HS-5 (cell line): ENCODE measurements at regions not wholly inside any gene's neighbourhood (a gene's known extent, or its start where the extent isn't known, plus 50 kb on each side); places are given as distances from the start of the nearest gene placed in this dataset.
"Not testable (repeated sequence)": the region's sequence is repeated elsewhere in the genome, so short reads cannot be mapped to it uniquely, and the experiment has no call there.

ENCODE experiments used
- DNase-seq: peaks from one replicate; pipeline ENCODE4 v3.0.0-alpha.2; 2012; ENCODE audit warnings: low read depth

- DNase-seq, result not testable (repeated sequence)
These were observed 756.9 kb upstream of the ADGRB3 start for GRCh38 chr6:67878216-67878615.

- no peak for DNase-seq
These were observed 757.8 kb upstream of the ADGRB3 start for GRCh38 chr6:67877288-67877687.

DNA sequence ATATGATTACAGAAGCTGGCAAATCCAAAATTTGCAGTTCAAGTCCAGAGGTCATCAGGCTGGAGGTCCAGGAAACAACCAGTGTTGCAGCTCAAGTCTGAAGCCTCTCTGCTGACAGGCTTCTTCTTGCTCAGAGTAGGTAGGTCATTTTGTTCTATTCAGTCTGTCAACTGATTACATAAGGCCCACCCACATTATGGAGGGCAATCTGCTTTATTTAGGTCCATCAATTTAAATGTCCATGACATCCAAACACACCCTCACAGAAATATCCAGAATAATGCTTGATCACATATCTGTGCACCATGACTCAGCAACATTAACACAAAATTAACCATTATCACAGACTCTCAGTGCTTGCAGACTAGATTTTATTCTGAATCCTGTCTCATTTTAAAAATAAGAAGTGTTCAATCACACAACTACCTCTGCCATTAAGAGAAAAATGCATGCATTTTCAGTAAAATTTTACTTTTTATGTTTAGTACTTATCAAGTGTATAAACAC, 759.2 kb upstream of the ADGRB3 start:
- no peak for DNase-seq

- DNase-seq, result no peak
These were observed 764.8 kb upstream of the ADGRB3 start for GRCh38 chr6:67870321-67870720.

DNA sequence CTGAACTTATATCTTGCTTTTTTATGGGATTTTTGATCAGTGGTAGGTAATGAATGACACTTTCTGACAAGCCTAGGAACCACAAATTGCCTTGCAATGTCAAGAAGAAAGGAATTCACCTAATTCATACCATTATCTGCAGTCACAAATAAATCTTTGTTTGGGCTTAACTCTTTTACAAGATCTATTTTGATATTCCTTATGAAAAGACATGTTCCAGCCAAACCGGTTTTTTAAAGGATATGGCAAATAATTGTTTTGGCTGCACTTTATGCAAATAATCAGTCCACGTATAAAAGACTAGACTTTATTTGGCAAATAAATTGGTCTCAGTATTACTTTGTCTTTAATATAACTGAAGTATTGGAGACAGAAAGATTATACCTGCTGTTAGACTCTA, 771.7 kb upstream of the ADGRB3 start:
- DNase-seq, result no peak

DNA sequence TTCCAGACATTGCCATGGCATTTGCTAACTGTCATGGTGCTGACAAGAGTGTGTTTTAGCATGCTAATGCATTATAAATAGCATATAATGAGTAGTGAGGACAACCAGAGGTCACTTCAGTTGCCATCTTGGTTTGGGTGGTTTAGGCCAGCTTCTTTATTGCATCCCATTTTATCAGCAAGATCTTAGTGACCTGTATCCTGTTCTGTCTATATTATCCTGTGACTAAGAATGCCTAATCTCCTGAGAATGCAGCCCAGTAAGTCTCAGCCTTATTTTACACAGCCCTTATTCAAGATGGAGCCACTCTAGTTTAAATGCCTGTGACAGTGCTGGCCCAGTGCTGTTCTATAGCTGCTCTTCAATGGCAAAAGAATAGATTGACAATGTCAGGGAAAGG, 781.0 kb upstream of the ADGRB3 start:
- DNase-seq, result no peak

DNA sequence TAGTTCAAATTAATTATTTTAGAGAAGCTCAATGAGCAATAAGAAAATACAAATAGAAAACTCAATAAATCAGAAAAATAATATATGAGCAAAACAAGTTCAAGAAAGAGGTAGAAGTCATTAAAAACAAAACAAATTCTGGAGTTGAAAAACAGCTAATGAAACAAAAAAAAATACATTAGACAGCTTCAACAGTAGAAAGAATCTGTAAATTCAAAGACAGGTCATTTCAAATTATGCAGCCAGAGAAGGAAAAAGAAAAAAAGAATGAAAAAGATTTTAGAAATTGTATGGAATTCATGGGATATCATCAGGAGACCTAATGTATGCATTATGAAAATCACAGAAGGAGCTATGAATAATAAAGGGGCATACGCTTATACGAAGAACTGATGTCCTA, 795.3 kb upstream of the ADGRB3 start:
- DNase-seq, result no peak

GRCh38 chr6:67825201-67825895, 809.7 kb upstream of the ADGRB3 start:
- no peak for DNase-seq

GRCh38 chr6:67818322-67818721, 816.8 kb upstream of the ADGRB3 start:
- no peak for DNase-seq

DNA sequence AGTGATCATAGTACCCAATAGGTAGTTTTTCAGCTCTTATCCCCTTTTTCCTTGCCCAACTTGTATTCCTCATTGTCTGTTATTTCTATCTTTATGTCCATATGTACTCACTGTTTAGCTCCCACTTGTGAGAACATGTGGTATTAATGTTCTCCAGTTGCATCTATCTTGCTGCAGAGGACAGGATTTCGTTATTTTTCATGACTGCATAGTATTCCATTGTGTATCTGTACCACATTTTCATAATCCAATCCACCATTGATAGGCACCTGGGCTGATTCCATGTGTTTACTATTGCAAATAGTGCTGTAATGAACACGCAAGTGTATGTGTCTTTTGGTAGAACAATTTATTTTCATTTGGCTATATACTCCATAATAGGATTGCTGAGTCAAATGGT, 819.5 kb upstream of the ADGRB3 start:
- no peak for DNase-seq

GRCh38 chr6:67814262-67814661, 820.8 kb upstream of the ADGRB3 start:
- DNase-seq, result no peak

DNA sequence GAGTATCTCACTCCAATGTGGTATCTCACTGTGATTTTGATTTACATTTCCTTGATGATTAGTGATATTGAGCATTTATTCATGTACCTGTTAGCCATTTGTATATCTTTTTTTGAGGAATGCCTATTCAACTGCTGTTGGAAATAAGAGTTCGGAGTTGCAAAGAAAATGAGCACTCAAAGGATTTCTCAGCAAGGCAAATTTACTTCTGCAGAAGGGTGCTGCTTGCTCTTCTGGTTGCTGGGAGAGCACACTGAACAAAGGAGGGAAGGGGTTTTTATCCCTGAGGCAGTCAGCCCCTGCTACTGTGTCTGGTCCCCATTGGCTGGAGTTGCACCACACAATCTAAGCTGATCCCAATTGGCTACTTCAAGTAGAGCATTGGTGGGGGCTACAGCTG, 822.4 kb upstream of the ADGRB3 start:
- DNase-seq, result no peak

DNA sequence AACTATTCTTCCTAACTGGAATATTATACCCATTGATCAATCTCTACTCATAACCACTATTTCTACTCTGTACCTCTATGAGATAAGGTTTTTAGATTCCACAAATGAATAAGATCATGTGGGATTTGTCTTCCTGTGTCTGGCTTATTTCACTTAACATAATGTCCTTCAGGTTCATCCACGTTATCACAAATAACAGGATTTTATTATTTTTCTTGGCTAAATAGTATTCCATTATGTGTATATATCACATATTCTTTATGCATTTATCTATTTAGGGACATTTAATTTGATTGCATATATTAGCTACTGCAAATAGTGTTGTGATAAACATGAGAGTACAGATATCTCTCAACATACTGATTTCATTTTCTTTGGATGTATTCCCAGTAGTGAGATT, 823.0 kb upstream of the ADGRB3 start:
- DNase-seq, result no peak

DNA sequence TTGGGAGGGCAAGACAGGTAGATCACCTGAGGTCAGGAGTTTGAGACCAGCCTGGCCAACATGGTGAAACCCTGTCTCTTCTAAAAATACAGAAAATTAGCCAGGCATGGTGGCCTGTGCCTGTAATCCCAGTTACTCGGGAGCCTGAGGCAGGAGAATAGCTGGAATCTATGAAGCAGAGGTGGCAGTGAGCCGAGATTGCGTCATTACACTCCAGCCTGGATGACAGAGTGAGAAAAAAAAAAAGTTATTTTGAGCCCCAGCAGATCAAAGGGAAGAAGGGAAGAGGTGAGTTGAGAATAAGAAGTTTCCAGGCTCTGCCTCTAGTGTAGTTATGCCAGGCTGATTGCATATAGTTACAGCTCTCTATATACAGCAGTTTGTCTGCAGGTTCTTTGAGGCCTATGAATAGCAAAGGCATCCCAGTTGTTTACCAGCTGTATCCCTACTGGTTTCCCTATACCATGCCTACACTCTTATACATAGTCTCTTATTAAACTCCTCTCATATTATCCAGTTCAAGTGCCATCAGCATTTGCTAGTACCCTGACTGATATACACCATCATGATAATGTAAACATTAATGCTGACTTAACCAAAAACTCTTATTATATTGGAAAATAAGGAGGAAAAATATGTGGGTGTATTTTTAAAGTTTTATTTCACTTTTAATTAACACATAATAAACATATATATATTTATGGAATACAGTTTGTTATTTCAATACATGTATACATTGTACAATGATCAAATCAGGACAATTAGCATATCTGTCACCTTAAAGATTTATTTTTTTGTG, 823.6 kb upstream of the ADGRB3 start:
- DNase-seq, result no peak

- DNase-seq, result not testable (repeated sequence)
These were observed 830.3 kb upstream of the ADGRB3 start for GRCh38 chr6:67804808-67805207.

DNA sequence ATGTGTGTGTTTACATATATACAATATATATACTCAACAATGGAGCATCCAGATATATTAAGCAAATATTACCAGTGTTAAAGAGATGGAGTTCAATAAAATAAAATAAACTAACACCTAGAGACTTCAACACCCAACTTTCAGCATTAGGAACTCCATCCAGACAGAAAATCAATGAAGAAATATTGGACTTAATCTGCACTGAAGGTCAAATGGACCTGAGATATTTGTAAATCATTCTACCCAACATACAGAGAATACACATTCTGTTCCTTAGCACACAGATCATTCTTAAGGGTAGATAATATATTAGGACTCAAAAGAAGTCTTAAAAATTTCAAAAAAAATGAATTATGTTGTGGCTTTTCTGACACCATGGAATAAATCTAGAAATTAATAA, 832.3 kb upstream of the ADGRB3 start:
- no peak for DNase-seq

DNA sequence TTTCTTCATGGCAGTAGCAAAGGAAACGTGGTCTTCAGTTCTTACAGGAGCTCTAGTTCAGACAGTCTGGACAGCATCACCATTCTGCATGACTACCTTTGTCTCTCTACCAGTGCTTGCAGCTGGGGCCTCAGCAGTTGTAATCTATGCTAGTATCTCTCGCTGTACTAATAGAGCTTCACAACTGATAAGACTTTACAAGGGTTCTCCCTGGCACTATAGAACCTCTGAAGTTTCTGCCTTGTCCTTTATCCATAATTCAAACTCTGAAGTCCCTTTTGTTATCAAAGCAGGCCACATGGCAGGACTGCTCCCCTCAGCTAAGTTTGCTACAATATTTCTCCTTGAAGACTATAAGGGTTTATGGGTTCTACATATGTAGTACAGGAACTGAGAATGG, 842.1 kb upstream of the ADGRB3 start:
- no peak for DNase-seq

GRCh38 chr6:67790569-67790968, 844.5 kb upstream of the ADGRB3 start:
- DNase-seq, result no peak

GRCh38 chr6:67787119-67787518, 848.0 kb upstream of the ADGRB3 start:
- DNase-seq, result not testable (repeated sequence)

GRCh38 chr6:67779876-67780275, 855.2 kb upstream of the ADGRB3 start:
- no peak for DNase-seq

- DNase-seq, result peak; percentile 15
These were observed 859.7 kb upstream of the ADGRB3 start for GRCh38 chr6:67775333-67775732.

DNA sequence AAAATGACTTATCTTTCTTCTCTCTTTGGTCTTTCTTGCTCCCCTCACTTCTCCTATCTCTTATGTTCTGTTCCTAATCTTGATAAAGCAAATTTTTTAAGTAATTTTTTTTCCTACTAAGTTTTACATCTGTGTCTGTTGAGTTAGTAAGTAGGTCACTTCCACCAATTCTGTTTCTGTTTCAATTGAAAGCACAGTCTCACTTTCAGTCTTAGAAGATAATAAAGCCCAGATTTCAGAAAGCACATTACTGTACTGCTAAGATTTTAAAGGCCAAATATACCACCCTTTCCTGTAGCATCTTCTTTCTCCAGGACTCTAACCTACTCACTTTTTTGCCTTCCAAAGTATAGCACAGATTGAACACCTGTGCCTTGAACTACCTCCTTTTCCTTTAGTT, 866.1 kb upstream of the ADGRB3 start:
- DNase-seq, result no peak

GRCh38 chr6:67767046-67767822, 867.8 kb upstream of the ADGRB3 start:
- DNase-seq, result not testable (repeated sequence)
